Keratinocyte (primary cell): ENCODE measurements at regions not wholly inside any gene's neighbourhood (a gene's known extent, or its start where the extent isn't known, plus 50 kb on each side); places are given as distances from the start of the nearest gene placed in this dataset.
"Not testable (repeated sequence)": the region's sequence is repeated elsewhere in the genome, so short reads cannot be mapped to it uniquely, and the experiment has no call there.

ENCODE experiments used
- CTCF ChIP-seq, 3 experiments: IDR thresholded peaks in 1 of 3; conservative IDR thresholded peaks in 1 of 3; optimal IDR thresholded peaks in 1 of 3; 2 replicates in 2 of 3; 3 replicates in 1 of 3; pipeline versions ENCODE3 to v1.5.1; 2011; ENCODE audit warnings: low read length in 3 of 3, mild to moderate bottlenecking in 3 of 3, moderate library complexity in 2 of 3, control low read depth in 1 of 3, inconsistent platforms in 1 of 3; ENCODE audit not compliant: insufficient read depth in 2 of 3; ENCODE audit errors: extremely low read depth in 1 of 3
- EZH2 ChIP-seq: IDR thresholded peaks from one replicate; pipeline ENCODE4 v1.6.1; 2012; ENCODE audit warnings: inconsistent platforms, mild to moderate bottlenecking, low read length, moderate library complexity

GRCh38 chr4:118502967-118503366 is 150.2 kb upstream of the PRSS12 start:
- TF ChIP-seq CTCF (optimal IDR thresholded peaks at IDR 0.05 in 1 of 3, IDR thresholded peaks at IDR 0.05 in 1 of 3, conservative IDR thresholded peaks at IDR 0.05 in 1 of 3; ENCODE audit: extremely low read depth in 1 of 3, insufficient read depth in 2 of 3, low read length in 3 of 3); EZH2: not testable (repeated sequence)
